ENCODE measurements at regions not wholly inside any gene's neighbourhood (a gene's known extent, or its start where the extent isn't known, plus 50 kb on each side); places are given as distances from the start of the nearest gene placed in this dataset.

GRCh38 chr3:18079739-18080138 is 337.3 kb upstream of the TBC1D5 start:
- peaks cover 0 to 6% (median 0%) of the 10 kb centered on the region in 4 experiments for H3K27me3 ChIP-seq (replicated peaks in 1 of 4; ENCODE audit: control extremely low read depth in 1 of 4, control insufficient read depth in 3 of 4, insufficient read depth in 4 of 4, low read length in 3 of 4)
- DNase-seq = no peak
- no peak for ATAC-seq (ENCODE audit: low read depth)
- POLR2A ChIA-PET = no interaction called here
- CTCF ChIA-PET = no interaction called here
- H4K20me1 ChIP-seq (ENCODE audit: control insufficient read depth, insufficient read depth, low read length, poor library complexity, severe bottlenecking) = no peaks in the 10 kb centered on the region
- H3K9ac ChIP-seq (ENCODE audit: low read length) = no peak overlapping the region
- no peak overlapping the region for H3K4me3 Mint-ChIP-seq
- no peak overlapping the region for H3K27ac ChIP-seq (ENCODE audit: low read length in 2 of 2)
- no peak overlapping the region for H2AFZ ChIP-seq (ENCODE audit: insufficient read depth, low read depth, low read length, poor library complexity, severe bottlenecking)
- no peak overlapping the region for H3K27ac Mint-ChIP-seq
- no peak overlapping the region for H3K4me3 ChIP-seq (ENCODE audit: control extremely low read depth in 1 of 5, extremely low read depth in 1 of 5, insufficient read depth in 1 of 5, low read depth in 2 of 5, low read length in 4 of 5)
- H3K36me3 ChIP-seq (replicated peaks in 1 of 2; ENCODE audit: control extremely low read depth in 1 of 2, control insufficient read depth in 1 of 2, extremely low read depth in 1 of 2, insufficient read depth in 2 of 2, low read length in 1 of 2) = no peaks in the 10 kb centered on the region
- peaks cover 25% of the 10 kb centered on the region for H3K27me3 Mint-ChIP-seq
- no peak overlapping the region for H3K4me2 ChIP-seq (replicated peaks; ENCODE audit: low read depth, low read length, poor library complexity, severe bottlenecking)
- intact Hi-C loops (cut with micrococcal nuclease) = no loop called here
- H3K9me3 ChIP-seq (ENCODE audit: control extremely low read depth in 1 of 3, control insufficient read depth in 2 of 3, insufficient read depth in 1 of 3, low read length in 2 of 3) = no peaks in the 10 kb centered on the region
- no peaks in the 10 kb centered on the region for H3K9me3 Mint-ChIP-seq (ENCODE audit: insufficient read depth)
- H3K79me2 ChIP-seq (ENCODE audit: control insufficient read depth, insufficient read depth, low read length) = no peaks in the 10 kb centered on the region
- TF ChIP-seq EZH2 (IDR thresholded peaks at IDR 0.05; ENCODE audit: borderline replicate concordance, insufficient read depth, low read depth, low read length, poor library complexity, severe bottlenecking) = no peak
- TF ChIP-seq CTCF (IDR thresholded peaks at IDR 0.05) = no peak
- no CpG with 5 or more reads among the region's 3 CpGs for WGBS (ENCODE audit: insufficient coverage)
- H3K4me1 Mint-ChIP-seq = no peaks in the 10 kb centered on the region
- no peaks in the 10 kb centered on the region for H3K4me1 ChIP-seq (ENCODE audit: control insufficient read depth in 2 of 2, insufficient read depth in 2 of 2, low read length in 2 of 2)

GRCh38 chr3:18079062-18079461 is 336.6 kb upstream of the TBC1D5 start:
- peaks cover 25% of the 10 kb centered on the region for H3K27me3 Mint-ChIP-seq
- Histone ChIP-seq H2AFZ (ENCODE audit: insufficient read depth, low read depth, low read length, poor library complexity, severe bottlenecking) (no peak overlapping the region), H3K4me2 (replicated peaks; ENCODE audit: low read depth, low read length, poor library complexity, severe bottlenecking) (no peak overlapping the region), H3K27ac (ENCODE audit: low read length in 2 of 2) (no peak overlapping the region), H4K20me1 (ENCODE audit: control insufficient read depth, insufficient read depth, low read length, poor library complexity, severe bottlenecking) (no peaks in the 10 kb centered on the region), H3K27me3 (replicated peaks in 1 of 4; ENCODE audit: control extremely low read depth in 1 of 4, control insufficient read depth in 3 of 4, insufficient read depth in 4 of 4, low read length in 3 of 4) (peaks cover 0 to 6% (median 0%) of the 10 kb centered on the region in 4 experiments), H3K9ac (ENCODE audit: low read length) (no peak overlapping the region), H3K36me3 (replicated peaks in 1 of 2; ENCODE audit: control extremely low read depth in 1 of 2, control insufficient read depth in 1 of 2, extremely low read depth in 1 of 2, insufficient read depth in 2 of 2, low read length in 1 of 2) (no peaks in the 10 kb centered on the region), H3K4me3 (ENCODE audit: control extremely low read depth in 1 of 5, extremely low read depth in 1 of 5, insufficient read depth in 1 of 5, low read depth in 2 of 5, low read length in 4 of 5) (no peak overlapping the region), H3K79me2 (ENCODE audit: control insufficient read depth, insufficient read depth, low read length) (no peaks in the 10 kb centered on the region), H3K9me3 (ENCODE audit: control extremely low read depth in 1 of 3, control insufficient read depth in 2 of 3, insufficient read depth in 1 of 3, low read length in 2 of 3) (no peaks in the 10 kb centered on the region), H3K4me1 (ENCODE audit: control insufficient read depth in 2 of 2, insufficient read depth in 2 of 2, low read length in 2 of 2) (no peaks in the 10 kb centered on the region)
- no CpG with 5 or more reads among the region's 3 CpGs for WGBS (ENCODE audit: insufficient coverage)
- H3K9me3 Mint-ChIP-seq (ENCODE audit: insufficient read depth) = no peaks in the 10 kb centered on the region
- H3K4me3 Mint-ChIP-seq = no peak overlapping the region
- intact Hi-C loops (cut with micrococcal nuclease) = no loop called here
- CTCF ChIA-PET = no interaction called here
- TF ChIP-seq CTCF (IDR thresholded peaks at IDR 0.05) = no peak
- no peak for TF ChIP-seq EZH2 (IDR thresholded peaks at IDR 0.05; ENCODE audit: borderline replicate concordance, insufficient read depth, low read depth, low read length, poor library complexity, severe bottlenecking)
- no peak for DNase-seq
- no peak for ATAC-seq (ENCODE audit: low read depth)
- POLR2A ChIA-PET = no interaction called here
- H3K4me1 Mint-ChIP-seq = no peaks in the 10 kb centered on the region
- no peak overlapping the region for H3K27ac Mint-ChIP-seq

Measured in B cell (primary cell).